SK-N-MC (cell line): ENCODE measurements at regions not wholly inside any gene's neighbourhood (a gene's known extent, or its start where the extent isn't known, plus 50 kb on each side); places are given as distances from the start of the nearest gene placed in this dataset.
"Not testable (repeated sequence)": the region's sequence is repeated elsewhere in the genome, so short reads cannot be mapped to it uniquely, and the experiment has no call there.

Experiments
- DNase-seq: peaks from one replicate; pipeline ENCODE4 v3.0.0-alpha.2; 2011; ENCODE audit warnings: low read depth, low spot score
- H3K27ac ChIP-seq: fragments of 200-600 bp; sonication (generic); 2 replicates; pipeline ENCODE4 v1.5.1; 2016; ENCODE audit warnings: mixed run types
- H3K36me3 ChIP-seq: fragments of 200-600 bp; sonication (generic); 2 replicates; pipeline ENCODE4 v1.6.1; 2017; ENCODE audit warnings: antibody characterized with exemption, low read length, mixed read lengths; ENCODE audit not compliant: insufficient read depth
- H3K4me3 ChIP-seq: fragments of 200-600 bp; sonication (generic); 2 replicates; pipeline ENCODE4 v1.5.1; 2016
- H3K9ac ChIP-seq: fragments of 200-600 bp; sonication (generic); 2 replicates; pipeline ENCODE4 v1.8.0; 2017; ENCODE audit warnings: mixed run types, mixed read lengths; ENCODE audit not compliant: insufficient read length
- H3K9me3 ChIP-seq: fragments of 200-600 bp; sonication (generic); 2 replicates; pipeline ENCODE4 v1.6.1; 2017; ENCODE audit warnings: low read depth, mild to moderate bottlenecking, antibody characterized with exemption, low read length, moderate library complexity, mixed read lengths
- EZH2 ChIP-seq: fragments of 200-600 bp; sonication (generic); IDR thresholded peaks from one replicate; pipeline ENCODE4 v1.6.1; 2017; ENCODE audit warnings: antibody characterized with exemption
- FOXP2 ChIP-seq: optimal IDR thresholded peaks from 2 replicates; pipeline ENCODE3; 2011; ENCODE audit warnings: mild to moderate bottlenecking, moderate library complexity; ENCODE audit not compliant: insufficient read depth; ENCODE audit errors: extremely low read length, control extremely low read depth
- POLR2AphosphoS5 ChIP-seq: IDR thresholded peaks from 2 replicates; pipeline ENCODE4 v1.6.1; 2012; ENCODE audit warnings: mild to moderate bottlenecking, low read depth, low read length, borderline replicate concordance

GRCh38 chr3:180776433-180776832 is 97.1 kb upstream of the CCDC39 start:
- Histone ChIP-seq H3K4me3 (no peak overlapping the region), H3K9me3 (peaks cover 4% of the 10 kb centered on the region; the same call in 1 of the 2 replicates)

DNA sequence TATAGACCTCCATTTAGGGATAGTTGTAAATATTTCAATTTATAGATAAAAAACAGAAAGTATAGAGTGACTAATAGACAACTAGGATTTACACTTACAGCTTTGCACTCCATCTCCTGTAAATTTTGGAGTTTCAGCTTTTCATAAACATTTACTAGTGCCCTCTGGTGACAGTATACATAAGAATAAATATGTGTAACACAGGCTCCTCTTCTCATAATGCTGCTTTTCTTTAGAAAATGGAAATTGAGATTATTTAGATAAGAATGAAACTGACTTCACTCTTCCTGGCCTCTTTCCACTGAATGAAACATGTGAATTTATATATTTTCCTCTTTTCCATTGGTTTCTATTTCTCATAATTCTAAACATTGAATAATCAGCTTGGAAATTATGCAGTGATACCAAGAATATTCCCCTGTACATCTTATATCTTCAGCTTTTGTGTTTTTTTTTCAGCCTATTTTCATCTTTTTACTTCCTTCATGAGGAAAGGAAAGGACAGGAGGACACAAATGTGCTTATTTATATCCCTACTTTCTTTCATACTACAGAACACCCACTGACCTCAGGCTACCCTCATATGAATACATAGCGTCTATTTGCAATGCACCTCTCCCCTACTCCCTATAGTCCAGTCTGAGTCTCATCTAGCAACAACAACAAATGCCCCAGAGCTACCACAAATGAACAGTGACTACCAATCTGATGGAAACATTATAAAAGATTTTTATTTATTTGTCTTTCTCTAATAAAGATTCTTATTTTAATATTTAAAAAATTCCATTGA is 103.1 kb upstream of the CCDC39 start:
- Histone ChIP-seq H3K36me3 (no peaks in the 10 kb centered on the region), H3K9me3 (peaks cover 4% of the 10 kb centered on the region; the same call in 1 of the 2 replicates), H3K9ac (no peak overlapping the region), H3K4me3 (no peak overlapping the region), H3K27ac (no peak overlapping the region)
- no peak for DNase-seq
- TF ChIP-seq FOXP2 (no peak), POLR2AphosphoS5 (no peak), EZH2 (no peak)

More at GRCh38 chr3:180776433-180776832, 97.1 kb upstream of the CCDC39 start:
- no peaks in the 10 kb centered on the region for H3K36me3 ChIP-seq
- no peak overlapping the region for H3K9ac ChIP-seq
- DNase-seq, result no peak
- no peak for TF ChIP-seq EZH2
- no peak for TF ChIP-seq FOXP2
- no peak for TF ChIP-seq POLR2AphosphoS5
- H3K27ac ChIP-seq, result no peak overlapping the region

DNA sequence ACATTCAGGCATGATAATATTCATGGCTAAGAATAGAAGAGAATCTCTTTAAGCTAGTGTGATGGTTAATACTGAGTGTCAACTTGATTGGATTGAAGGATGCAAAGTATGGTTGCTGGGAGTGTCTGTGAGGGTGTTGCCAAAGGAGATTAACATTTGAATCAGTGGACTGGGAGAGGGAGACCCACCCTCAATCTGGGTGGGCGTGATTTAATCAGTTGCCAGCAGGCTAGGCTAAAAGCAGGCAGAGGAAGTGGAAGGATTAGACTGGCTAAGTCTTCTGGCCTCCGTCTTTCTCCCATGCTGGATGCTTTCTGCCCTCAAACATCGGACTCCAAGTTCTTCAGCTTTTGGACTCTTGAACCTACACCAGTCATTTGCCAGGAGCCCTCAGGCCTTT is 106.9 kb upstream of the CCDC39 start:
- not testable (repeated sequence) for H3K27ac ChIP-seq, H3K4me3 ChIP-seq, H3K9ac ChIP-seq, H3K36me3 ChIP-seq, DNase-seq, H3K9me3 ChIP-seq

DNA sequence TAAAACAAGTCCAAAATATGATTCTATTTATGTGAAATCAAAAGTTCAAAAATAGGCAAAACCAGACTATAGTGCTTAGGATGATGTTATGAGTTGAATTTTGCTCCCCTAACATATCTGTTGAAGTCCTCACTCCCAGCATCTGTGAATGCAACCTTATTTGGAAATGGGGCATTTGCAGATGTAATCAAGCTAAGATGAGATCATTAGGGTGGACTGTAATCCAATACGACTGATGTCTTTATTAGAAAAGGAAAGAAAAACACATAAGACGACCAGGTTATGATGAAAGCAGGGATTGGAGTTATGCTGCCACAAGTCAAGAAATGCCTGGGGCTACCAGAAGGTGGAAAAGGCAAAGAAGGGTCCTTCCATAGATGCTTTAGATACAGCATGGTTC is 110.5 kb upstream of the CCDC39 start:
- H3K27ac ChIP-seq, result no peak overlapping the region
- H3K9ac ChIP-seq, result no peak overlapping the region
- H3K9me3 ChIP-seq, result no peaks in the 10 kb centered on the region
- H3K36me3 ChIP-seq, result no peaks in the 10 kb centered on the region
- no peak for TF ChIP-seq EZH2
- no peak for TF ChIP-seq FOXP2
- TF ChIP-seq POLR2AphosphoS5, result no peak
- H3K4me3 ChIP-seq, result no peak overlapping the region
- no peak for DNase-seq

GRCh38 chr3:180798197-180798596 is 114.3 kb upstream of the FXR1 start:
- TF ChIP-seq POLR2AphosphoS5, result no peak
- TF ChIP-seq FOXP2, result no peak
- no peak for TF ChIP-seq EZH2
- Histone ChIP-seq H3K9ac (no peak overlapping the region), H3K4me3 (no peak overlapping the region), H3K36me3 (no peaks in the 10 kb centered on the region), H3K27ac (no peak overlapping the region), H3K9me3 (no peaks in the 10 kb centered on the region)
- DNase-seq, result no peak

- Histone ChIP-seq H3K9me3 (no peaks in the 10 kb centered on the region), H3K36me3 (no peaks in the 10 kb centered on the region), H3K4me3 (no peak overlapping the region), H3K9ac (no peak overlapping the region), H3K27ac (no peak overlapping the region)
- DNase-seq, result no peak
- TF ChIP-seq FOXP2 (no peak), POLR2AphosphoS5 (no peak), EZH2 (no peak)
Observed at GRCh38 chr3:180802837-180803236, 109.6 kb upstream of the FXR1 start.

DNA sequence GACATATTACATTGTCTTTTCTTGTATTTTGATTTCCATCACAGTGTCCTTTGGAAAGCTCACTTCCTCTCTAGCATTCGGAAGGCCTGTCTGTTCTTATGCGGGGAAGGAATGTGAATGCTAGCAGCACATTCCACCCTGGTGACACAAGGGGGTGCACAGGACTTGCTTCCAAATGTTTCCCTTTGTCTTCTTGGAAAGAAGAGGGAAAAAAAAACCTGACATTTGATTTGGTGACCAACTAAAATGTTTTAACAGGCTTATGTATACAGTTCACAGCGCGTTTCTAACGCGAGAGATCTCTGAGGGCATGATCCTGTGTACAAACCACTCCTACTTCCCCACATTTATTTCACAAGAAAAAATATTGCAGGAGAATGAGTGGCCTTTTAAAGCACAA is 107.6 kb upstream of the FXR1 start:
- Histone ChIP-seq H3K4me3 (no peak overlapping the region), H3K27ac (no peak overlapping the region), H3K9ac (no peak overlapping the region), H3K36me3 (no peaks in the 10 kb centered on the region), H3K9me3 (no peaks in the 10 kb centered on the region)
- no peak for DNase-seq
- TF ChIP-seq EZH2, result no peak
- no peak for TF ChIP-seq POLR2AphosphoS5
- no peak for TF ChIP-seq FOXP2

DNA sequence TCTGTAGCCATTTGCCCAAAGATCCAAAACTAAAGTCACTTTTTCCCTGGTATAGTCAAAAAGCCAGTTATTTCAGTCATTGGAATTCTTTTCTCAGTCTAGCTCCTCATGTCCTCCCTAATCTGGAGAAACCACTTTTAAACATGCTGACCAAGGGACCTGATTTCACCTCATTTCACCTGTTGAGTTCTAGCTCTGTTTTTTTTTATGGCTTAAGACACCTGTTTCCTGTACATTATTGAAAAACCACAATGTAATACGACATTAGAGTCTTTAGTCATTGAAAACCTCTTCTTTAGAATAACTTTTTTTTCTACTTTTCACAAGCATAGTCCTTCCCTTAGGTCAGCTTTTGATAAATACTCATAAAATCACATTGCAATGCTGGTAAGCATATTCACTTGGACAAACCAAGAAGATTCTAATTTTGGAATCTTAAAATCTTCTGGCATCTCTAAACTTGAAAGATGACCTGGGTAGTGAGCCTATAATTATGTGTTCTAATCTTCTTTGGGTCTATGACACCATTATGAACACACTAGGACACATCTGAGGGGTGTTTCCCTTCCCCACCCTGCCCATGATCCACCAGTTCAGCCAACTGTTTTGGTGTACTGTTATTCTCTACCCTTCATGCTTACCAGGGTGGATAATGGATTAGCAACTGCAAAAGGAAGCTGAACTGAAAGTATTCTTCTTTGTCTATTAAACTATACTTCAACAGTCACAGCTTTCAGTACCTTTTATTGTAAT is 103.5 kb upstream of the FXR1 start:
- Histone ChIP-seq H3K27ac (no peak overlapping the region), H3K9me3 (no peaks in the 10 kb centered on the region), H3K36me3 (no peaks in the 10 kb centered on the region), H3K4me3 (no peak overlapping the region), H3K9ac (no peak overlapping the region)
- no peak for TF ChIP-seq POLR2AphosphoS5
- no peak for TF ChIP-seq FOXP2
- no peak for TF ChIP-seq EZH2
- DNase-seq, result no peak

- Histone ChIP-seq H3K9me3 (no peaks in the 10 kb centered on the region), H3K27ac (no peak overlapping the region), H3K9ac (no peak overlapping the region), H3K4me3 (no peak overlapping the region), H3K36me3 (no peaks in the 10 kb centered on the region)
- TF ChIP-seq EZH2 (no peak), FOXP2 (no peak), POLR2AphosphoS5 (no peak)
- no peak for DNase-seq
Observed at GRCh38 chr3:180820400-180820799, 92.1 kb upstream of the FXR1 start.
